IPS-18a (cell line): ENCODE measurements at regions not wholly inside any gene's neighbourhood (a gene's known extent, or its start where the extent isn't known, plus 50 kb on each side); places are given as distances from the start of the nearest gene placed in this dataset.
"Not testable (repeated sequence)": the region's sequence is repeated elsewhere in the genome, so short reads cannot be mapped to it uniquely, and the experiment has no call there.

Source experiments
- H3K27ac ChIP-seq: one replicate; pipeline ENCODE4 v1.5.1; 2013; ENCODE audit warnings: low read length
- H3K27me3 ChIP-seq: one replicate; pipeline ENCODE4 v1.6.1; 2013; ENCODE audit warnings: mild to moderate bottlenecking, low read length; ENCODE audit not compliant: control insufficient read depth, insufficient read depth
- H3K36me3 ChIP-seq: one replicate; pipeline ENCODE4 v1.6.1; 2013; ENCODE audit warnings: low read depth, low read length; ENCODE audit not compliant: control insufficient read depth
- H3K4me1 ChIP-seq: one replicate; pipeline ENCODE4 v1.6.1; 2013; ENCODE audit warnings: low read depth, low read length; ENCODE audit not compliant: control insufficient read depth
- H3K4me3 ChIP-seq: one replicate; pipeline ENCODE4 v1.5.1; 2013; ENCODE audit warnings: low read length
- H3K9ac ChIP-seq: one replicate; pipeline ENCODE4 v1.6.1; 2013; ENCODE audit warnings: mild to moderate bottlenecking, low read length, moderate library complexity
- H3K9me3 ChIP-seq: one replicate; pipeline ENCODE4 v1.6.1; 2013; ENCODE audit warnings: low read depth, low read length; ENCODE audit not compliant: control insufficient read depth

DNA sequence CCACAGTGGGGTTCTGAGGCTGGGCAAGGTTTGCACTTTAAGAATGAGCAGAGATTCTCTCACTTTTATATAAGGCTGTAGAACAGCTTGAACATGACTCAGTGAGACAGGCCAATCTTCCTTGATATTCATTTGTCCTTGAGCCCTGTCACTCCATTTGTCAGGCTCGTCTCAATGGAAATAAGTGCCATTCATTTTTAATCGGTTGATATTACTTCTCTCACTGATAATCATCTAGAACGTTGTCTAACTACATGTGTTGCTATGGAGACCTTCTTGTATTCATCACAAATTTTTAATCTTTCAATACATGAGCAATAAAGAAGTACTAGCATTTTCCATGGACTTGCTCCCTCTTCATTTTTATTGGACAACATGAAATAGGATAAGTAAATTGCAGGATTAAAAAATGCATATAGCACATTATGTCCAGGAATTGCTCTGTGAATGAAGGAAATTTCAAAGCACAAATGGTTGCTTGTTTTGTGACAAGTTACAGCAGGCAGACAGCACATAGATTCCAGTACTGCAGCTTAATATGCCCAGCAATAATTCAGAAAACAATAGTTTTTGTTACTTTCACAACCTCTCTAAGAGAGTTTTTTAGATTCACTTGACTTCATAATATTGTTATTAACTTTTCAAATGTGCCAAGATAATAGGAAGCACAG is 1178.4 kb upstream of the ATXN8OS start:
- H3K27ac ChIP-seq: no peak overlapping the region
- H3K4me3 ChIP-seq: no peak overlapping the region
- no peaks in the 10 kb centered on the region for H3K9me3 ChIP-seq
- no peaks in the 10 kb centered on the region for H3K27me3 ChIP-seq
- H3K9ac ChIP-seq: no peak overlapping the region
- H3K36me3 ChIP-seq: no peaks in the 10 kb centered on the region
- H3K4me1 ChIP-seq: no peaks in the 10 kb centered on the region

DNA sequence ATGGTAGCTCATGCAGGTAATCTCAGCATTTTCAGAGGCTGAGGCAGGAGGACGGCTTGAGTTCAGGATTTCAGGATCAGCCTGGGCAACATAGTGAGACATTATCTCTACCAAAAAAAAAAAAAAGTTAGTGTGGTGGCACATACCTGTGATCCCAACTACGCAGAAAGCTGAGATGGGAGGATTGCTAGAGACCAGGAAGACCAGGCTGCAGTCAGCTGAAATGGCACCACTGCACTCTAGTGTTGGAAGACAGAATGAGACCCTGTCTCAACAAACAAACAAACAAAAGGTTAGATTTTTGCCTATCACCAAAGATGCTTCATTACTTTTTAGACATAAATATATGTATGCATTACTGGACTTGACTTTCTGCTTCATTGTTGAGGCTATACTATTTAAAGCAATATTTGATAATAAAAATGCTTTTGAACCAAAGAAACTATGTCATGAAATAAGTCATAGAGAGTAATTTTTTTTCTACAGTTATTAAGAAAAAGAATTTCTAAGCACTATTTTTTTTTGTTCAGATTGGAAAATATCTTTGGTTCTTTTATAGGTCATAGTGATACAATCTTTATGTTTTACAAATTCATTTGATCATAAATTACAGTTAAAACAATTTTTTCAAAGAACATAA is 1180.1 kb upstream of the ATXN8OS start:
- no peak overlapping the region for H3K9ac ChIP-seq

GRCh38 chr13:68923995-68924394 is 1183.6 kb upstream of the ATXN8OS start:
- no peak overlapping the region for H3K9ac ChIP-seq
- no peak overlapping the region for H3K4me3 ChIP-seq
- no peaks in the 10 kb centered on the region for H3K36me3 ChIP-seq
- no peaks in the 10 kb centered on the region for H3K9me3 ChIP-seq
- no peaks in the 10 kb centered on the region for H3K4me1 ChIP-seq
- no peaks in the 10 kb centered on the region for H3K27me3 ChIP-seq
- H3K27ac ChIP-seq: no peak overlapping the region

More for the DNA sequence above, 1180.1 kb upstream of the ATXN8OS start:
- Histone ChIP-seq H3K27me3 (no peaks in the 10 kb centered on the region), H3K9me3 (no peaks in the 10 kb centered on the region), H3K27ac (no peak overlapping the region), H3K4me3 (no peak overlapping the region), H3K4me1 (no peaks in the 10 kb centered on the region), H3K36me3 (no peaks in the 10 kb centered on the region)

DNA sequence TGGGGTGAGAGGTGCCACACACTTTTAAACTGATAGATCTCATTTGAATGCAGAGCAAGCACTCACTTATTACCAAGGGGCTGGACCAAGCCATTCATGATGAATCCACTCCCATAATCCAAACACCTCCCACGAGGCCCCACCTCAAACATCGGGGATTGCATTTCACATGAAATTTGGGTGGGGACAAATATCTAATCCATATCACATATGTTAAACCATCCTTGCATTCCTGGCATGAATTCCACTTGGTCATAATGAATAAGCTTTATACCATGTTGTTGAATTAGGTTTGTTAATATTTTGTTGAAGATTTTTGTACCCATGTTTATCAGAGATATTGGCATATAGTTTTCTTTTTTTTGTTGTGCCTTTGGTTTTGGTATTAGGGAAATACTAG is 1198.7 kb upstream of the ATXN8OS start:
- Histone ChIP-seq H3K4me3 (no peak overlapping the region), H3K27ac (no peak overlapping the region), H3K36me3 (no peaks in the 10 kb centered on the region), H3K27me3 (no peaks in the 10 kb centered on the region), H3K4me1 (no peaks in the 10 kb centered on the region), H3K9ac (no peak overlapping the region), H3K9me3 (peaks cover 4% of the 10 kb centered on the region)

GRCh38 chr13:68905186-68905585 is 1202.4 kb upstream of the ATXN8OS start:
- Histone ChIP-seq H3K9ac (no peak overlapping the region), H3K27me3 (no peaks in the 10 kb centered on the region), H3K27ac (no peak overlapping the region), H3K4me3 (no peak overlapping the region), H3K4me1 (no peaks in the 10 kb centered on the region), H3K36me3 (no peaks in the 10 kb centered on the region), H3K9me3 (no peaks in the 10 kb centered on the region)

DNA sequence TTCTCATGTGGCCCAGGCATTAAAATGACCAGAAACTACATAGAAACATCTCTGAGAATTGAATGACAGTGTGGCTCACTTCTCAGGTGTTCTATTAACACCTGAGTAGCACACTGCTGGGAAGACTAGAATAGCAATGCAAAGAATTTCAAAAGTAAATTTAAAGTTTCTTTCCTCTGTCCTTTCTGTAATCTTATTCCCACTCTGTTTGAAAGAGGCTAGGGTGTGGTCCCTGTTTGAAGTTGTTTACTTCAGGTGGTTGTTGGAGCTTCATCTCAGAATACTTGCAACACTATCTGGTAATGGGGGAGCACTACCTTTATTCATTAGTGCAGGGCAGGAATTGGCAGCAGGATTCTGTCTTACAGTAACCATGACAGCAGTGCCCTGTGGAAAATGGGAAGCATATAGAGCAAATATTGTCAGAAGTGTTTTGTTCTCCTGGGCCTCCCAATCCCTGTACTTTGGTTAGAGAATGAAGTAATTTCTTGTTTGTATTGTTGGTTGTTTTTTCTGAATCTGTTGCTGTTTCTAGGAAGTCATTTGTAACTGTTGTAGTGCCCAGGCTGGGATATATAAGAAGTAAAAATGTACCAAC is 1210.2 kb upstream of the ATXN8OS start:
- Histone ChIP-seq H3K27me3 (no peaks in the 10 kb centered on the region), H3K36me3 (no peaks in the 10 kb centered on the region), H3K4me3 (no peak overlapping the region), H3K27ac (no peak overlapping the region), H3K4me1 (no peaks in the 10 kb centered on the region), H3K9me3 (no peaks in the 10 kb centered on the region), H3K9ac (no peak overlapping the region)

DNA sequence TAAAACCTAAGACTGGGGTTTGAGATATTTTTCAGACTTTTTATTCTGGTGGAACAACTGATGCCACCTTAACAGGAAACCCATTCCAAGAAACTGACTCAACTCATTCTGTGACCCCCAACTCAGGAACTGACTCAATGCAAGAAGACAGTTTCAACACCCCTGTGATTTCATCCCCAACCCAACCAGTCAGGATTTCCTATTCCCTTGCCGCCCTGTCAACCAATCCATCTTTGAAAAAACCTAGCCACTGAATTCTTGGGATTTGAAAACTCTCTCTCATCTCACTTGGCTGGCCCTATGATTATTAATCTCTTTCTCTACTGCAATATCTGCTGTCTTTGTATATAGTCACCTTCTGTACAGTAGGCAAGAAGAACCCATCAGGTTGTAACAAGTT is 1211.9 kb upstream of the ATXN8OS start:
- H3K27ac ChIP-seq: no peak overlapping the region
- no peaks in the 10 kb centered on the region for H3K27me3 ChIP-seq
- no peak overlapping the region for H3K4me3 ChIP-seq
- no peak overlapping the region for H3K9ac ChIP-seq
- H3K9me3 ChIP-seq: no peaks in the 10 kb centered on the region
- H3K36me3 ChIP-seq: no peaks in the 10 kb centered on the region
- no peaks in the 10 kb centered on the region for H3K4me1 ChIP-seq

DNA sequence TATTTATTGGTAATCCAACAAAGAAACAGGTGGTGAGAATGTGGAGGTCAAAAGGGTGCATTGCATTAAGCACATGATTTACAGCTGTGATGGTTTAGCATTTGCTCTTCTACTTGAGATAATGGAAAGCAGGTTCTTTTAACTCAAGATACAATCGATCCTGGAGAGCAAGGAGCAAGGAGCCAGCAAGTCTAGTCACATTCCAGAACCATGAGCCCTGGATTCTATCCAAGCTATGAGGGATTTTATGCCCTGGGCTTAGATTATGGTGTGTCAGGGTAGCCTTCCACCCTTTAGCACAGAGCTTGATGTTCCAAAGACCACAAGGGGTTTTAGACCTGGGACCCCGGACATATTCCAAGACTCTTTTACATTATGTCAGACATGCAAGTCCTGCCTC is 1213.9 kb upstream of the ATXN8OS start:
- H3K4me3 ChIP-seq, H3K9me3 ChIP-seq, H3K27ac ChIP-seq, H3K27me3 ChIP-seq, H3K4me1 ChIP-seq, H3K36me3 ChIP-seq, H3K9ac ChIP-seq: not testable (repeated sequence)

GRCh38 chr13:68892596-68892995 is 1215.0 kb upstream of the ATXN8OS start:
- H3K27ac ChIP-seq, H3K4me3 ChIP-seq, H3K4me1 ChIP-seq, H3K9me3 ChIP-seq, H3K27me3 ChIP-seq, H3K9ac ChIP-seq, H3K36me3 ChIP-seq: not testable (repeated sequence)

- not testable (repeated sequence) for H3K27ac ChIP-seq, H3K9me3 ChIP-seq, H3K4me1 ChIP-seq, H3K27me3 ChIP-seq, H3K9ac ChIP-seq, H3K36me3 ChIP-seq, H3K4me3 ChIP-seq
Measured at GRCh38 chr13:68890101-68890500, 1217.5 kb upstream of the ATXN8OS start.

- no peak overlapping the region for H3K9ac ChIP-seq
- no peak overlapping the region for H3K27ac ChIP-seq
- no peaks in the 10 kb centered on the region for H3K4me1 ChIP-seq
- H3K4me3 ChIP-seq: no peak overlapping the region
- no peaks in the 10 kb centered on the region for H3K36me3 ChIP-seq
- no peaks in the 10 kb centered on the region for H3K9me3 ChIP-seq
- no peaks in the 10 kb centered on the region for H3K27me3 ChIP-seq
Measured at GRCh38 chr13:68888832-68889231, 1218.8 kb upstream of the ATXN8OS start.

DNA sequence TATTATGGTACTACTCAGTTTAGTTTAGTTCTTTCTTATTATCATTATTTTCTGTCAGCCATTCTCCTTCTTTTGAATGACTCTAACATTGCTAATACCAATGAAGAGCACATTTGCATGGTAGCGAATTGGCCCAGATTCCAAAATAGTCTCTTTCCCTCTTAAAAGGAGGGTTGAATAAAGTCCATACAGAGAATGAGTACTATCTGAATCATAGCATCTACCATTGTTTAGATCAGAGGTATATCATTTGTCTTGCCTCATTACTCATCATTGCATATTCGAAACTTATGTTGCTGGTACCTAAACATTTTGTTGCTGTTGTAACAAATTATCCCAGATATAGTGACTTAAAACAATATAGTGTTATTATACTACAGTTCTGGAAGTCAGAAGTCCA is 1235.3 kb upstream of the ATXN8OS start:
- H3K27ac ChIP-seq: no peak overlapping the region
- H3K36me3 ChIP-seq: no peaks in the 10 kb centered on the region
- H3K9ac ChIP-seq: no peak overlapping the region
- H3K9me3 ChIP-seq: no peaks in the 10 kb centered on the region
- no peak overlapping the region for H3K4me3 ChIP-seq
- no peaks in the 10 kb centered on the region for H3K4me1 ChIP-seq
- H3K27me3 ChIP-seq: no peaks in the 10 kb centered on the region
